Activated T-helper 2 cell treated with anti-CD3 and anti-CD28 coated beads, Interferon-gamma antibody, Interleukin-2, Interleukin-4, amounts not matched to agents 10 μg/mL and 5 μg/mL and 100 μg/mL, durations not matched to agents 14 hours and 24 hours and 36 hours (primary cell): ENCODE measurements at regions not wholly inside any gene's neighbourhood (a gene's known extent, or its start where the extent isn't known, plus 50 kb on each side); places are given as distances from the start of the nearest gene placed in this dataset.
"Not testable (repeated sequence)": the region's sequence is repeated elsewhere in the genome, so short reads cannot be mapped to it uniquely, and the experiment has no call there.

Experiments used
- DNase-seq: peaks from one replicate; pipeline ENCODE4 v3.0.0; 2021; ENCODE audit warnings: low spot score
- H3K27ac Mint-ChIP-seq: one replicate; pipeline ENCODE4 v1.8.0; 2021; ENCODE audit warnings: mixed read lengths
- H3K27me3 Mint-ChIP-seq: one replicate; pipeline ENCODE4 v1.8.0; 2021; ENCODE audit warnings: low read depth, mixed read lengths
- H3K36me3 Mint-ChIP-seq: one replicate; pipeline ENCODE4 v1.8.0; 2021; ENCODE audit warnings: low read depth, mixed read lengths
- H3K4me1 Mint-ChIP-seq: one replicate; pipeline ENCODE4 v1.8.0; 2021; ENCODE audit warnings: low read depth, mixed read lengths
- H3K4me3 Mint-ChIP-seq: one replicate; pipeline ENCODE4 v1.8.0; 2021; ENCODE audit warnings: low read depth, mild to moderate bottlenecking, moderate library complexity, mixed read lengths
- H3K9me3 Mint-ChIP-seq: one replicate; pipeline ENCODE4 v1.8.0; 2021; ENCODE audit warnings: mixed read lengths
- intact Hi-C: fragments of 100-400 bp; cut with micrococcal nuclease; formaldehyde crosslinking; loops from one replicate; pipeline ENCODE4 v1.15.1; 2023

DNA sequence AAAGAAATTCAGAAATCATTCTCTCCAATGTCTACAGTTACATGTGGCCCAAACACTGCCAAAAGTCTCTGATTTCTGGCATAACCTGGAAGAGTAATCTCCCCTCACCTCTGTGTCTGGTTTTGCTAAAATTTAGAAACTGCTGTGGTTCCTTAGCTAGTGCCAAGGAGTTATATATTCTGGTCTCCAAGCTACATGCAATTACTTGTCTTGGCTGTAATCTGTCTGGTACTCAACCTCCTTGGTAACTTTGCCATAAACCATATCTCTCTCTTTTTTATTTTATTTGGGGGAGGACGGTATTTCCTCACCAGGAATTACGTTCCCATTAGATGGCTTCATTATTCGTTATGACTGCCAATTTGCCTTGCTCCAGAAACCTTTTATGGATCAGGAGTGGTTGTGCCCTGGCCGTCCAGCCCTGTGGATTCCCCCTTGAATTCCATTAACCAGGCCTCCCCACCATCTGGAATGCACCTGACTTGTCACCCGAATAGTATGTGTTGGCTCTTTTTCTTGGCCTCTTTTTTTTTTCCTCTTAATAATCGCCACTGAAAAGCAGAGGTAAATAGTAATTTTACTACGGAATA lies 400.0 kb downstream of the CD83 start:
- DNase-seq = no peak
- H3K4me3 Mint-ChIP-seq = no peak overlapping the region
- intact Hi-C loops = loop anchor here (10.0 kb wide), 1 partner anchor 53 kb away; no protein-coding TSS in a partner anchor
- H3K27ac Mint-ChIP-seq = no peak overlapping the region
- peaks cover 8% of the 10 kb centered on the region for H3K36me3 Mint-ChIP-seq
- no peaks in the 10 kb centered on the region for H3K27me3 Mint-ChIP-seq
- H3K4me1 Mint-ChIP-seq = peaks cover 12% of the 10 kb centered on the region
- peaks cover 4% of the 10 kb centered on the region for H3K9me3 Mint-ChIP-seq

DNA sequence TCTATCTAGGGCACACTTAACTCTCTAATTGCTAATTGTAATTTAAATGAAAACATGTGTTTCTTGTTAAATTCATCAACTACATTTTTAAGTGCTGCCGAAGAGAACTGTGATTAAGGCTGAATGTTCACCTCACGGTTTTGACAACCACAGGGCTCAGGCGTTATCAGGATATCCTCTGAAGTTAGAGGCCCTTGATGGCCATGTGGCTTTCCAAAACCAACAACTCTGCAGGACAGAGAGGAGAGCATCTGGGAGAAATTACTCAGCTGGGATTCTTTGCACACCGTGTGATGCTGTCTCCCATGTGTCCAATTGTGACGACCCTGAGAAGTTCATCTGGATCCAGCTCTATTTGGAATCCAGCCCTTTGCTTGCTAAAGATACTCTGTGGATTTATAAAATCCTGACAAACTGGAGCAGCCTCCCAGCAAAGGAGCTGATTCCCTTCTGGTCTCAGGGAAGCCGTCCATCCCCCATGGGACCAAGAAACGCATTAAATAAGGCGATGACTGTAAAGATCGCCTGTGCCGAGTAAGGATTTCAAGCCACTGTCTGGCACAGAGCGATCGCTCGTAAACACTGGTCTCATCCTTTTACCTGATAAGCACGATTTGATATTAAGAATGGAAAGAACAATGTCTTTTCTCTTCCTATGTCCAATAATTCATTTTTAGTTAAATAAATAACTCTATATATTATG lies 401.1 kb downstream of the CD83 start:
- H3K4me3 Mint-ChIP-seq = no peak overlapping the region
- H3K27me3 Mint-ChIP-seq = no peaks in the 10 kb centered on the region
- H3K27ac Mint-ChIP-seq = no peak overlapping the region
- intact Hi-C loops = loop anchor here (10.0 kb wide), 1 partner anchor 54 kb away; no protein-coding TSS in a partner anchor
- peaks cover 7% of the 10 kb centered on the region for H3K36me3 Mint-ChIP-seq
- no peak for DNase-seq
- H3K9me3 Mint-ChIP-seq = peaks cover 4% of the 10 kb centered on the region
- peaks cover 7% of the 10 kb centered on the region for H3K4me1 Mint-ChIP-seq

DNA sequence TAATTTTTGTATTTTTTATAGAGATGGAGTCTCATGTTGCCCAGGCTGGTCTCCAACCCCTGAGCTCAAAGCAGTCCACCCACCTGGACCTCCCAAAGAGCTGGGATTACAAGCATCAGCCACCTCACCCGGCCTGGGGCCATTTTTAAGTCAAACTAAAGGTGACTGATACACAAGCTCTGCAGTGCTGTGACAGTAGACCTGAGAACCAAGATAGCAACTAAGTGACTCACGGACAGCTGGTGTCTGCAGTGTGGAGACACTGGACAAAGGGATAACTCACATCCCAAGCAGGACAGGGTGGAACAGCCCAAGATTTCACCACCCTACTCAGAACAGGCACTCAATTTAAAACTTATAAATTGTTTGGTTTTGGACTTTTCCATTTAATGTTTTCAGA lies 402.5 kb downstream of the CD83 start:
- no peaks in the 10 kb centered on the region for H3K27me3 Mint-ChIP-seq
- H3K9me3 Mint-ChIP-seq = peaks cover 4% of the 10 kb centered on the region
- intact Hi-C loops = no loop called here
- DNase-seq = no peak
- peaks cover 4% of the 10 kb centered on the region for H3K4me1 Mint-ChIP-seq
- peaks cover 7% of the 10 kb centered on the region for H3K36me3 Mint-ChIP-seq
- no peak overlapping the region for H3K27ac Mint-ChIP-seq
- H3K4me3 Mint-ChIP-seq = no peak overlapping the region

DNA sequence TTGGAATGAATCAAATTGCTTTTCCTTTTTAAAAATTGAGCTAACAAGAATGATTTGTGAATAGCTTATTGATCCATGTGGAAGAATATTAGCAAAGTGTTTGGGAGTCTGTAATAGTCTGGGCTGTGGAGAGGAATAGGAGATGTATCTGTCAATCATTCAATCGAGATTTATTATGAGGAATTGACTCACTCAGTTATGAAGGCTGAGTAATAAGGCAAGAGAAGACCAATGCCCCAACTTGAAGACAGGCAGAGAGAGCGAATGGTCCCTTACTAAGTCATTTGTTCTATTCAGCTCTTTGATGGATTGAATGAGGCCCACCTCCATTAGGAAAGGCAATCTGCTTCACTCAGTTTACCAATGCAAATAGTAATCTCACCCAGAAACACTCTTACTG lies 403.0 kb downstream of the CD83 start:
- peaks cover 4% of the 10 kb centered on the region for H3K4me1 Mint-ChIP-seq
- H3K27me3 Mint-ChIP-seq = no peaks in the 10 kb centered on the region
- H3K4me3 Mint-ChIP-seq = no peak overlapping the region
- no peak for DNase-seq
- H3K36me3 Mint-ChIP-seq = peaks cover 7% of the 10 kb centered on the region
- intact Hi-C loops = no loop called here
- peaks cover 7% of the 10 kb centered on the region for H3K9me3 Mint-ChIP-seq
- H3K27ac Mint-ChIP-seq = no peak overlapping the region

DNA sequence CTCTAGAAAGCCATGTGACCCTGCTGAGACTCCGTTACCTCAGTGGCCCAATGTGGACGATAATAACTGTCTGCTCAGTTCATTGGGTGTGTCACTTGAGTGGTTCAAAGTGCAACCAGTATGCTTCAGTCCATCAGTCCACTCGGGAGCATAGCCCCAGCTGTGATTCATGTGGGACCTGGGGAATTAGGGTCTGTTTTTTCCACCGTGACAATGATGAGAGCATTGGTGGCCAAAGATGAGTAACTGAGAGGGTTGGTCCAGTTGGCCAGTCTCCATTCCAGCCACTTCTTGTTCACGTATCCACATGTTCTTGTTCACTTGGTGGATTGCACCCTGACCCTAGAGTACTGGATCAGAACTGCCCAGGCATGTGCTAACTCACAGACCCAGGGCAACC lies 403.6 kb downstream of the CD83 start:
- Mint-ChIP-seq H3K27ac (no peak overlapping the region), H3K36me3 (peaks cover 10% of the 10 kb centered on the region), H3K4me1 (peaks cover 3% of the 10 kb centered on the region), H3K27me3 (no peaks in the 10 kb centered on the region), H3K4me3 (no peak overlapping the region), H3K9me3 (peaks cover 13% of the 10 kb centered on the region)
- intact Hi-C loops = no loop called here
- no peak for DNase-seq

DNA sequence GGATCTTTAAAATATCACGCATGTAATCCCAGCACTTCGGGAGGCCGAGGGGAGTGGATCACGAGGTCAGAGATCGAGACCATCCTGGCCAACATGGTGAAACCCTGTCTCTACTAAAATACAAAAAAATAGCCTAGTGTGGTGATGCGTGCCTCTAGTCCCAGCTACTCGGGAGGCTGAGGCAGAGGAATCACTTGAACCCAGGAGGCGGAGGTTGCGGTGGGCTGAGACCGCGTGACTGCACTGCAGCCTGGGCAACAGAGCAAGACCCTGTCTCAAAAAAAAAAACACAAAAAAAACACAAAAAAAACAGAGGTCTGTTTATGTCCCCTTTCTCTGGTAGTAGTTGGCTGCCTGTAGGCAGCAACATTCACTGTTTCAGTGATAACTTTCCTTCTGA lies 404.3 kb downstream of the CD83 start:
- DNase-seq, H3K4me3 Mint-ChIP-seq, intact Hi-C loops, H3K27ac Mint-ChIP-seq, H3K4me1 Mint-ChIP-seq, H3K27me3 Mint-ChIP-seq: not testable (repeated sequence)
- Mint-ChIP-seq H3K9me3 (peaks cover 20% of the 10 kb centered on the region), H3K36me3 (peaks cover 11% of the 10 kb centered on the region)

DNA sequence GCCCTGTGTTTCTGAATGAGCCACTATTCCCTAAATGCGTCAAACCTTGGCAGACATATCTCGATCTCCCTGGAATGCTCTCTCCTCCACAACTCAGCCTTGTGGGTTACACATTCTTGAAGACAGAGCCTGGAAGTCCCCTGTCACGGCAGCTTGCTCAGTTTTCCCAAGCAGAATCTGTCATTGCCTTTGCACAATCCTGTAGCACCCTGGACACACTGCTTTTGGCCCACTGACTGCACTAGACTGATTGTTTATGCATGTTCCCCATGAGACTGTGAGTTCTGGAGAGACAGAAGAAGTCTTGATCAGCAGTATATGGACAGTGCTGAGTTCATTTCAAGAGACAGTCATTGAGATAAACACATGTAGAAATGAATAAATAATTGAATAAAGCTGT lies 406.7 kb downstream of the CD83 start:
- Mint-ChIP-seq H3K9me3 (peaks cover 34% of the 10 kb centered on the region), H3K4me1 (peaks cover 4% of the 10 kb centered on the region), H3K4me3 (no peak overlapping the region), H3K27me3 (no peaks in the 10 kb centered on the region), H3K27ac (no peak overlapping the region), H3K36me3 (peaks cover 20% of the 10 kb centered on the region)
- DNase-seq = no peak
- intact Hi-C loops = no loop called here

DNA sequence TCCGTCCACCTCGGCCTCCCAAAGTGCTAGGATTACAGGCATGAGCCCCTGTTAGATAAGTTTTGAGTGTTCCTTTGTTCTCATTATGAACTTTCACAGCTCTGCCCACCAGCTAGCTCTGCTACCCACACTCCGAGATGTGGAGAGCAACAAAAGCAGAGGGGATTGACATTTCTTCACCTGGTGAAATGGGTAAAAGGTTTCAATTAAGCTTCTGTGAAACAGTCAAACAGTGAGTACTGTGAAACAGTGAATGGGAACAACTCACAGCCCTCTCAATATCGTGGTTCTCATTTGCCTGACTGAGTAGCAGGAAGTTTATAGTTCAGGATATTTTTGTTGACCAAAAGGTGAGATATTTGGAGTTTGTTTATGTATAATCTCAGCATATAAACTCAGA lies 412.8 kb downstream of the CD83 start:
- intact Hi-C loops = no loop called here
- peaks cover 14% of the 10 kb centered on the region for H3K36me3 Mint-ChIP-seq
- no peak for DNase-seq
- H3K4me1 Mint-ChIP-seq = peaks cover 14% of the 10 kb centered on the region
- peaks cover 28% of the 10 kb centered on the region for H3K9me3 Mint-ChIP-seq
- no peak overlapping the region for H3K27ac Mint-ChIP-seq
- H3K27me3 Mint-ChIP-seq = peaks cover 1% of the 10 kb centered on the region
- no peak overlapping the region for H3K4me3 Mint-ChIP-seq

DNA sequence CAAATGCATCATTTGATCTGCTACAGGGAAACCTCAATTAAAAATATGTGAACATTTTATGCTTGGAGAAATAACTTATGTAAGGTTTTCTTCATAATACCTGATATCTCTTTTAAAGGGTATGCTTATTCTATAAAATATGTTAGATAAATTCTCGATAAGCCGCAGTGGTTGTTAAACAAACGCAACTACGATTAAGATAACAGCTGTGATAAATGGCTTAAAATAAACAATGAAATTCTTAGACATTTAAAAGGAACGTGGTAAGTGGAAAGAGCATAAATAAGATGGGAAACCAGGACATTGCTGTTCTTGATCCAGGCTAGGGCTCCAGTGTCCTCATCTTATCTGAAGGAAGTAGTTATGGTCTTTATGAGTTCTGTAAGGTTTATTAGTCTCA lies 415.9 kb downstream of the CD83 start:
- Mint-ChIP-seq H3K36me3 (no peaks in the 10 kb centered on the region), H3K4me3 (no peak overlapping the region), H3K27me3 (peaks cover 1% of the 10 kb centered on the region), H3K27ac (no peak overlapping the region), H3K4me1 (peaks cover 10% of the 10 kb centered on the region), H3K9me3 (peaks cover 10% of the 10 kb centered on the region)
- DNase-seq = no peak
- intact Hi-C loops = no loop called here

DNA sequence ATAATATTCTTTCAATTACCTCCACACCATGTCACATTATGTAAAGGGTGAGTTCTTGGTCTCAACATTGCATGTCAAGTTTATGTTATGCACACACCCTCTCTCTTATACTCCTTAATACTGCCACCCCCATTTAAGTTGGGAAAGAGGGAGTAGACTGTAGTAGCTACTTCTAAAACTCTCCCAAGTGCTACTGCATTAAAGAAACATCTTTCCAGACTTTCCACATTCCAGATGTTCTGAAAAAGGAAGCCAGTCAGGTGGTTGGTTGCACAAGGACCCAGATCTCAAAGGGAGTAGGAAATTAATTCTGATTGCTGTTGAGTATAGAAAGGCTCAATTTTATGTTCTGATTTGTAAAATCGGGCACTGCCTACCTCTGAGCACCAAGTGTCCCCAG lies 419.5 kb downstream of the CD83 start:
- H3K4me1 Mint-ChIP-seq = peaks cover 19% of the 10 kb centered on the region
- H3K27ac Mint-ChIP-seq = no peak overlapping the region
- no peak overlapping the region for H3K4me3 Mint-ChIP-seq
- no peak for DNase-seq
- no peaks in the 10 kb centered on the region for H3K36me3 Mint-ChIP-seq
- peaks cover 10% of the 10 kb centered on the region for H3K9me3 Mint-ChIP-seq
- H3K27me3 Mint-ChIP-seq = peaks cover 1% of the 10 kb centered on the region
- intact Hi-C loops = no loop called here

DNA sequence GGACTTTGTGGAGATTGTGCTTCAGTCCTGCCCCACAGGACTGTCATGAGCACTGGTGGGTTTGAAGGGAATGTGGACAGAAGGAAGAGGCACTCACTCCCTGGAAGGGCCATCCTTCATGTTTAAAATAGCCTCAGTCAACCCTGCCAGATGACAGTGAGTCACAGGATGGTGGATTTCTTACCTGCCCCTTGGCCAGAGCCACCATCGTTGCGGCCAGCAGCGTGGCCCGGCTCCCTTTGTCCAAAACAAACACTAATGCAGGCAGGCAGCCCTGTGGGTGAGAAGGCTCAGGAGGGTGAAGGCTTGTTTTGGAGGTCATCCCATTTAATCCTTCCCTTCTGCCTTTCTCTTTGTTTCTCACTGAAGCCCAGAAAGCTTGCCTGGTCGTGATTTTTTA lies 422.7 kb downstream of the CD83 start:
- no peaks in the 10 kb centered on the region for H3K36me3 Mint-ChIP-seq
- H3K4me3 Mint-ChIP-seq = no peak overlapping the region
- no peaks in the 10 kb centered on the region for H3K27me3 Mint-ChIP-seq
- DNase-seq = no peak
- intact Hi-C loops = loop anchor here (5.0 kb wide), 1 partner anchor 97 kb away; no protein-coding TSS in a partner anchor
- no peak overlapping the region for H3K27ac Mint-ChIP-seq
- H3K9me3 Mint-ChIP-seq = peaks cover 10% of the 10 kb centered on the region
- H3K4me1 Mint-ChIP-seq = peaks cover 31% of the 10 kb centered on the region

DNA sequence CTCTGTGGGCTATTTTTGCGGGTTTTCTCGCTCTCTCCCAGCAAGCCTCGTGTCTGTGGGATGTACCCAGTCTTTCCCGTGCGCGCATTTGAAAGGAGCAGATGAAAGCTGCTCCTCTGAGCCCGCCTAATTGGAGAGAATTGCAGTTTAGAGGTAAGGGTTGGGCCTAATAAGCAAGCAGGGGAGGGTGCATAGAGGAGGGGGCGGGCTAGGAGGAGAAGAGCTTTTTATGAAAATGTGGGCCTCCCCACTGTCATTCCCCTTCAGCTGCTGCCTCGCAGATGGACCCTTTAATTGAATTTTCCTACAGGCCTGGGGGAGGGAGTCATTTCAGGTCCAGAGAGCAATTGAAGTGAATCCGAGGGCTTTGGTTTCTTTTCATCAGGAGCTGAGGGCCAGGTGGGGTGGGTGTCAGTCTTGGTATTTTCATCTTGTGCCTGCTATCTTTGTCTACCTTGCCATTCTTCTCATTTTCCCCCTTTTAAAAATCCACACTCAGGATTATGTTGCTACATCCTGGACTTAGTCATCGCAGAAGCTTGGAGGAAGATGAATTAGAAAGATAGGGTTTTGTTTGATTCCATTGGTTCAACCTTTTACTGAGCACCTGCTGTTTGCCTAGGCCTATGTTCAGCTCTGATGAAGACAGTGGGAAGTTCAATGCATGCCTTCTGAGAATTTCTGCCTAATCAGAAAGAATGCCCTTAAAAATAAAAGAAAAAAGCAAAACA lies 423.4 kb downstream of the CD83 start:
- Mint-ChIP-seq H3K9me3 (peaks cover 6% of the 10 kb centered on the region), H3K4me3 (no peak overlapping the region), H3K27me3 (no peaks in the 10 kb centered on the region), H3K27ac (no peak overlapping the region), H3K36me3 (no peaks in the 10 kb centered on the region), H3K4me1 (peaks cover 31% of the 10 kb centered on the region)
- no peak for DNase-seq
- intact Hi-C loops = loop anchor here (5.0 kb wide), 1 partner anchor 96 kb away; no protein-coding TSS in a partner anchor
